ENCODE measurements at regions not wholly inside any gene's neighbourhood (a gene's known extent, or its start where the extent isn't known, plus 50 kb on each side); places are given as distances from the start of the nearest gene placed in this dataset.

DNA sequence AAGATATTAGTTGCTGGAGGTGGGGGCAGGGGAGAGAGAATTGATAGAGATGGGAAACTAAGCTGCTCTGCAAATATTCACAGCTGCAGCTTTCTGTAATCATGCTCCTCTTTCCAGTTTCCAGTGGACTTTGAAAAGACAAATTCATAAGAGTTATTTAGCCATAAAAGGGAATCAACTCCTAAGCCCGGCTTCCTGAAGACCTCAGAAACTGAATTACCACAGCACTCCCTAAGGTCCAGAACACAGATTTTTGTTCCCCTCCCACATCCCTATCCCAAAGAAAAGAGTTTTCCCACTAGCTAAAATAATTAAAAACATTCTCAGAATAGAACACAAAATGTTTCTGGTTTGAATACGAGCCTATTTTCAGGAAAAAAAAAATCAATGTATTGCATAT, 871.8 kb upstream of the NR2F2 start:
- WGBS, 2 experiments (ENCODE audit: extremely low coverage in 1 of 2, insufficient coverage in 1 of 2, insufficient read length in 1 of 2, insufficient replicate concordance in 2 of 2, low coverage in 1 of 2, low lambda C conversion rate in 2 of 2, missing lambda C conversion rate in 1 of 2): 95% methylated on average over 2 of the region's 2 CpGs; no CpG with 5 or more reads in 1 of the 2 experiments
- H3K36me3 ChIP-seq (ENCODE audit: control insufficient read depth in 2 of 4, insufficient read depth in 4 of 4, low read length in 3 of 4): no peaks in the 10 kb centered on the region
- TF ChIP-seq SP2 (IDR thresholded peaks at IDR 0.05; ENCODE audit: low read length) (no peak), CTBP2 (IDR thresholded peaks at IDR 0.05; ENCODE audit: borderline replicate concordance, insufficient read depth, insufficient read length, low read length) (no peak), BACH1 (IDR thresholded peaks at IDR 0.05; ENCODE audit: low read length) (no peak), SIX5 (IDR thresholded peaks at IDR 0.05; ENCODE audit: low read depth, low read length) (no peak), SP1 (IDR thresholded peaks at IDR 0.05; ENCODE audit: low read depth, low read length) (no peak), BCL11A (IDR thresholded peaks at IDR 0.05; ENCODE audit: low read depth in 2 of 2, low read length in 2 of 2) (no peak), EP300 (IDR thresholded peaks at IDR 0.05; ENCODE audit: borderline replicate concordance in 1 of 2, low read depth in 2 of 2, low read length in 2 of 2) (no peak), JUN (IDR thresholded peaks at IDR 0.05; ENCODE audit: low read depth, low read length) (no peak), GTF2F1 (IDR thresholded peaks at IDR 0.05; ENCODE audit: borderline replicate concordance, low read depth, low read length) (no peak), E2F6 (IDR thresholded peaks at IDR 0.05) (no peak), MAFK (IDR thresholded peaks at IDR 0.05; ENCODE audit: low read depth, low read length) (no peak), POLR2A (IDR thresholded peaks at IDR 0.05; ENCODE audit: control extremely low read depth in 1 of 2, low read depth in 2 of 2, low read length in 2 of 2) (no peak), TAF1 (IDR thresholded peaks at IDR 0.05; ENCODE audit: low read depth, low read length) (no peak), HDAC6 (IDR thresholded peaks at IDR 0.05; ENCODE audit: low read depth, low read length) (no peak), HDAC2 (IDR thresholded peaks at IDR 0.05; ENCODE audit: borderline replicate concordance in 1 of 2, low read depth in 2 of 2, low read length in 2 of 2) (no peak)

More for the DNA sequence above, 871.8 kb upstream of the NR2F2 start:
- Histone ChIP-seq H3K79me2 (ENCODE audit: control insufficient read depth in 1 of 2, insufficient read depth in 2 of 2, low read length in 2 of 2) (no peaks in the 10 kb centered on the region), H3K23me2 (ENCODE audit: low read depth, low read length) (no peaks in the 10 kb centered on the region), H3K4me1 (replicated peaks in 1 of 4; ENCODE audit: control insufficient read depth in 3 of 4, insufficient read depth in 4 of 4, low read length in 3 of 4) (no peaks in the 10 kb centered on the region), H3K4ac (replicated peaks; ENCODE audit: insufficient read length, low read depth, low read length) (no peak overlapping the region), H4K5ac (ENCODE audit: insufficient read length, low read depth, low read length) (no peak overlapping the region), H2AK5ac (ENCODE audit: low read depth, low read length) (no peak overlapping the region), H3K79me1 (ENCODE audit: low read depth, low read length) (no peaks in the 10 kb centered on the region), H3K14ac (ENCODE audit: insufficient read length) (no peak overlapping the region), H3K4me2 (ENCODE audit: insufficient read depth in 1 of 2, low read depth in 2 of 2, low read length in 2 of 2) (no peak overlapping the region), H3K56ac (replicated peaks; ENCODE audit: insufficient read length, low read depth, low read length) (no peak overlapping the region), H2BK15ac (ENCODE audit: low read length) (no peak overlapping the region), H2BK5ac (ENCODE audit: low read depth, low read length) (no peak overlapping the region), H3K9ac (replicated peaks in 1 of 4; ENCODE audit: extremely low read depth in 1 of 4, low read depth in 3 of 4, low read length in 3 of 4) (no peak overlapping the region), H2BK20ac (ENCODE audit: low read length) (no peak overlapping the region), H3K27me3 (replicated peaks in 1 of 4; ENCODE audit: control insufficient read depth in 3 of 4, extremely low read depth in 1 of 4, insufficient read depth in 3 of 4, low read length in 3 of 4) (peaks cover 0 to 2% (median 0%) of the 10 kb centered on the region in 4 experiments; a peak in 1 of 7 replicates), H3K23ac (ENCODE audit: insufficient read length) (no peak overlapping the region), H4K20me1 (replicated peaks in 1 of 2; ENCODE audit: control insufficient read depth in 1 of 2, insufficient read depth in 2 of 2, low read length in 2 of 2) (no peaks in the 10 kb centered on the region), H4K91ac (replicated peaks; ENCODE audit: insufficient read length, low read length) (no peak overlapping the region), H3K27ac (ENCODE audit: low read depth, low read length) (no peak overlapping the region), H2AFZ (ENCODE audit: low read length) (no peak overlapping the region), H3K9me3 (ENCODE audit: insufficient read depth in 2 of 2, low read depth in 1 of 2, low read length in 1 of 2) (no peaks in the 10 kb centered on the region), H3K4me3 (ENCODE audit: extremely low read depth in 1 of 4, insufficient read depth in 2 of 4, low read depth in 3 of 4, low read length in 4 of 4) (no peak overlapping the region), H2BK120ac (replicated peaks; ENCODE audit: low read depth, low read length) (no peak overlapping the region), H4K8ac (ENCODE audit: extremely low read depth, insufficient read depth, low read length) (no peak overlapping the region), H3K18ac (ENCODE audit: extremely low read depth, low read length) (no peak overlapping the region), H2BK12ac (ENCODE audit: low read depth, low read length) (no peak overlapping the region)
- ChIA-PET CTCF (ENCODE audit: partially characterized antibody) (no interaction called here), POLR2A (ENCODE audit: partially characterized antibody) (no interaction called here)
- FAIRE-seq: no peak
- DNase-seq (ENCODE audit: low read depth in 1 of 2, low spot score in 2 of 2): no peak

Measured in H1 (cell line).